Glutamatergic neuron (in vitro differentiated cells): ENCODE measurements at regions not wholly inside any gene's neighbourhood (a gene's known extent, or its start where the extent isn't known, plus 50 kb on each side); places are given as distances from the start of the nearest gene placed in this dataset.

Experiments used
- DNase-seq: peaks from one replicate; pipeline ENCODE4 v3.0.0; 2022
- H3K27ac Mint-ChIP-seq: one replicate; pipeline ENCODE4 v1.8.0; 2020; ENCODE audit warnings: mild to moderate bottlenecking, mixed read lengths, inconsistent platforms; ENCODE audit not compliant: unreplicated experiment
- H3K27me3 Mint-ChIP-seq: one replicate; pipeline ENCODE4 v1.8.0; 2020; ENCODE audit warnings: mild to moderate bottlenecking, moderate library complexity, mixed read lengths, inconsistent platforms; ENCODE audit not compliant: unreplicated experiment
- H3K36me3 Mint-ChIP-seq: one replicate; pipeline ENCODE4 v1.8.0; 2020; ENCODE audit warnings: mild to moderate bottlenecking, mixed read lengths, inconsistent platforms; ENCODE audit not compliant: unreplicated experiment
- H3K4me1 Mint-ChIP-seq: one replicate; pipeline ENCODE4 v1.8.0; 2020; ENCODE audit warnings: mild to moderate bottlenecking, low read depth, mixed read lengths, inconsistent platforms; ENCODE audit not compliant: unreplicated experiment
- H3K4me3 Mint-ChIP-seq: one replicate; pipeline ENCODE4 v1.8.0; 2020; ENCODE audit warnings: mild to moderate bottlenecking, mixed read lengths, inconsistent platforms; ENCODE audit not compliant: unreplicated experiment
- H3K9me3 Mint-ChIP-seq: one replicate; pipeline ENCODE4 v1.8.0; 2020; ENCODE audit warnings: mild to moderate bottlenecking, moderate library complexity, mixed read lengths, inconsistent platforms; ENCODE audit not compliant: unreplicated experiment
- TF ChIP-seq, protein P1 (sequence below): fragments of 200-600 bp; sonication (generic); IDR thresholded peaks from one replicate; pipeline ENCODE4 v1.5.0; 2021; ENCODE audit not compliant: partially characterized antibody, unreplicated experiment

DNA sequence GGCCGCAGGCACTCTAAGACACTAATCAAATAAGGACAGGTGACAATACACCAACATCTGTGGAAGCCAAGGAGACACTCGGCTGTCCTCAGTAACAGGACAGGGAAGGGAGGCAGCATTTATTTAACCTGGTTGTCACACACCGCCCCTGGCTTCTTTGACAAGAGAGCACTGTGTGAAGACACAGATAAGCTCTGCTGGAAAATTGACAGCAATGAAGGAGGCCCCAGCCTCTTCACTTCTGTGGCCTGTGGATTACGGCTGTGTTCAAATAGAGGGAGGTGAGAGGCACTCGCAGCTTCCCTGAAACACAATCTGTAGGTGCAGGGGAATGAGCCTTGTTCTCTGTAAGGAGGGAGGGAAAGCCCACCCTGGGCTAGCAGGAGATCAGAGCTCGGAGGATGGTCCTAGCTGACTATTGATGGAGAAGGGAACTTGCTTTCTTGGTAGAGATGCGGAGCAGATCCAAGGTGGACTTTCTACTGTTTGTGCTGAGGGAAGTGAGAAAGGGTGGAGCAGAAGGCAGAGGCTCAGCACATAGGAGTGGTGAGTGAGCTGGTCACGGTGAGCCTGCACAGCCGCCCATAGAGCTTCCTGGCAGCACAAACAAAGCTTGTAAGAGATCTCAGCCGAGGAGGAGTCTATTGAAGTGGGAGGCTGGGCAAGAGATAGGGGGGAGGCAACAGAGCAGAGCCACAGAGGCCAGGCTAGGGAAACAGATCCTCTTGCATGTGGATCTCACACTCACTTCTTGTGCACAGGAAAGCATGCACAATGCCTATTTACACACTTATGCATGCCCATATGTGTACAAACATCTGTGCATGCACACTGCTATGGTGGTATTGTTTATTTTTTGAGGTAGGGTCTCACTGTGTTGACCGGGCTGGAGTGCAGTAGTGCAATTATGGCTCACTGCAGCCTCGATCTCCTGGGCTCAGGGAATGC is 114.6 kb upstream of the THY1 start:
- no peaks in the 10 kb centered on the region for H3K4me1 Mint-ChIP-seq
- H3K27me3 Mint-ChIP-seq: peaks cover 8% of the 10 kb centered on the region
- peak overlapping the region; percentile 23 for H3K27ac Mint-ChIP-seq
- peaks cover 5% of the 10 kb centered on the region for H3K36me3 Mint-ChIP-seq
- H3K4me3 Mint-ChIP-seq: no peak overlapping the region
- peaks cover 2% of the 10 kb centered on the region for H3K9me3 Mint-ChIP-seq
- TF ChIP-seq, protein P1, sequence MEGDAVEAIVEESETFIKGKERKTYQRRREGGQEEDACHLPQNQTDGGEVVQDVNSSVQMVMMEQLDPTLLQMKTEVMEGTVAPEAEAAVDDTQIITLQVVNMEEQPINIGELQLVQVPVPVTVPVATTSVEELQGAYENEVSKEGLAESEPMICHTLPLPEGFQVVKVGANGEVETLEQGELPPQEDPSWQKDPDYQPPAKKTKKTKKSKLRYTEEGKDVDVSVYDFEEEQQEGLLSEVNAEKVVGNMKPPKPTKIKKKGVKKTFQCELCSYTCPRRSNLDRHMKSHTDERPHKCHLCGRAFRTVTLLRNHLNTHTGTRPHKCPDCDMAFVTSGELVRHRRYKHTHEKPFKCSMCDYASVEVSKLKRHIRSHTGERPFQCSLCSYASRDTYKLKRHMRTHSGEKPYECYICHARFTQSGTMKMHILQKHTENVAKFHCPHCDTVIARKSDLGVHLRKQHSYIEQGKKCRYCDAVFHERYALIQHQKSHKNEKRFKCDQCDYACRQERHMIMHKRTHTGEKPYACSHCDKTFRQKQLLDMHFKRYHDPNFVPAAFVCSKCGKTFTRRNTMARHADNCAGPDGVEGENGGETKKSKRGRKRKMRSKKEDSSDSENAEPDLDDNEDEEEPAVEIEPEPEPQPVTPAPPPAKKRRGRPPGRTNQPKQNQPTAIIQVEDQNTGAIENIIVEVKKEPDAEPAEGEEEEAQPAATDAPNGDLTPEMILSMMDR: no peak
- DNase-seq: no peak

DNA sequence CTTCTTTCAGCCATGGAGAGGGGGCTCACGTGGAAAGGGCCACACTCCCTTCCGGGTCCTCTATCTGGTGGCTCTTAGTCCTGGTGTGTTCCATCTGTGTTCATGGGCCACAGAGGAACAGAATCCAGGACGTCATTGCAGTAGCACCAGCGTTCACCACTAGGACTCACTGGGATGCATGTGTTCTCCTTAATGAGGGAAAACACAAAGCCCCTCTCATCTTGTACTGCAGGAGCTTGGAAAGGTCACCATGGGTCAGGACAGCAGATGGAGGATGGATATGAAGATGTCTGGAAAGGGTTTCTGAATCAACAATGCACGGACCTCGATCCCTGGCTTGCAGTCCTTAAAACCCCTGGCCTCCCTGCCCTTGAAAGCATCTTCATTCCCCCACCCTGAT is 113.8 kb upstream of the THY1 start:
- peaks cover 5% of the 10 kb centered on the region for H3K36me3 Mint-ChIP-seq
- DNase-seq: no peak
- H3K27ac Mint-ChIP-seq: no peak overlapping the region
- TF ChIP-seq, protein P1: peak; percentile 45
- H3K27me3 Mint-ChIP-seq: peaks cover 8% of the 10 kb centered on the region
- H3K9me3 Mint-ChIP-seq: peaks cover 2% of the 10 kb centered on the region
- no peak overlapping the region for H3K4me3 Mint-ChIP-seq
- no peaks in the 10 kb centered on the region for H3K4me1 Mint-ChIP-seq

DNA sequence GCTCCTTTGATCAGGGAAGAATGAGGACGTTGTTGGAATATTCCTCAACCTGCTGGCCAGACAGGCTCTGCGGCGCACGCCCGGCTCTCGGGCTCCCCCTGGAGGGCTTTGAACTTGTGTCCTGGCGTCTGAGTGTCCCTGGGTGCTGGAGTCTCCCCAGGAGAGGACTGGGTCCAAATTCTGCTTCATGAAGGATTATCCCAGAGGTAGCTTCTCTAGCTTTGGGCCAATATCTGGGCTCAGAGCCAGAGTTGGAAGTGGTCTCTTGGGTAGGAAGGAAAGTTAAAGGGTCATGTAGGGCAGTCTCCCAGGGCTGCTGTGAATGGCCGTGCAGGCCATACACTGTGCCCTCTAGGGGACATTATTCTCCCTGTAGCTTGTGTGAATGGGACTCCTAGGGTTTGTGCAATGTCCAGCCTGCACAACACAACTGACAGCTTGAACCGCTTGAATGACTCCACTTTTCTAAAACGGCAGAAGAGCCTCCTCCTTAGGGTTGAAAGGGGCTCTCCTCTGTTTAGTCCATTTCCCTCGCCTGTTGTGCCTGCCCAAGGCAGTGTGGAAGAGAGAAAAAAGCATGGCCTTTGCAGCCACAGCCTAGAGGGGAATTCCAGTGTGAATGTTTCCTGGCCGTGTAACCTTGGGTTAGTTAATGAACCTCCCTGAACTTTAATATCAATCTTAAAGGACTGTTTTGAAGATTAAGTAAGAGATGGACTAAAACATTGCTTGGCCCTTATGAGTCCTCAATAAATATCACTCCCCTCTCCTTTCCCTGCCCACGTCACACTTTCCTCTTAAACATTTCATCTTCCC is 111.2 kb upstream of the THY1 start:
- Mint-ChIP-seq H3K27ac (no peak overlapping the region), H3K4me1 (no peaks in the 10 kb centered on the region), H3K4me3 (no peak overlapping the region), H3K9me3 (peaks cover 2% of the 10 kb centered on the region), H3K36me3 (no peaks in the 10 kb centered on the region), H3K27me3 (peaks cover 5% of the 10 kb centered on the region)
- peak; percentile 90 for DNase-seq
- TF ChIP-seq, protein P1: peak; percentile 90

DNA sequence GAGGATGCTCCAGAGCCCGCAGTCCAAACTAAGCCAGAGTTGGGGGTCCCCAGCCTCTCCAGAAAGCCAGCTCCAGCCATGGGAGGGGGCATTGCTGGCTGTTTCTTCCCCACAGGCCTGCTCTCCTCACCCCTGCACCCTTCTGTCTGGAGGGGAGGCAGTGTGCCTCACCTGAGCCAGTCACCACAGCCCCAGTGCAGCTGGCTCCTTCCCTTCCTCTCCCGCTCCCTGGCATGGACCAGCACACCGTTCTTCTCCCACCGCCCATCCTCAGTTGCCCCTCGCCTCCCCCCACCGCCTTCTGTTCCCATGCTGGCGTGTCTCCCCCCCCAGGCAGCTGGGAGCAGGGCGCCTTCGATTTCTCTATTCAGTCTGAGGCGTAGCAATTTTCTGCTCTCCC is 110.5 kb upstream of the THY1 start:
- H3K27ac Mint-ChIP-seq: no peak overlapping the region
- H3K27me3 Mint-ChIP-seq: peaks cover 4% of the 10 kb centered on the region

More for the DNA sequence above, 110.5 kb upstream of the THY1 start:
- Mint-ChIP-seq H3K4me3 (no peak overlapping the region), H3K4me1 (no peaks in the 10 kb centered on the region), H3K36me3 (no peaks in the 10 kb centered on the region), H3K9me3 (peaks cover 2% of the 10 kb centered on the region)
- TF ChIP-seq, protein P1: no peak
- DNase-seq: no peak
